Liver (tissue), 3 donors: ENCODE measurements at regions not wholly inside any gene's neighbourhood (a gene's known extent, or its start where the extent isn't known, plus 50 kb on each side); places are given as distances from the start of the nearest gene placed in this dataset.

Source experiments
- ATF3 ChIP-seq: IDR thresholded peaks from 2 replicates; pipeline ENCODE4 v1.6.1; 2016; ENCODE audit warnings: antibody characterized with exemption
- CTCF ChIP-seq: fragments of 150-350 bp; IDR thresholded peaks from 2 replicates; pipeline ENCODE4 v1.5.1; 2017; ENCODE audit warnings: improper control_type of control experiment, low read depth, low read length; ENCODE audit not compliant: missing input control
- EGR1 ChIP-seq, 2 donors: IDR thresholded peaks; 2 replicates each; pipeline ENCODE4 v1.6.1; 2016 to 2018; ENCODE audit warnings: antibody characterized with exemption in 2 of 2, low read depth in 2 of 2
- GABPA ChIP-seq, 2 donors: IDR thresholded peaks in 1 of 2; conservative IDR thresholded peaks in 1 of 2; 2 replicates each; pipeline ENCODE4 v1.6.1; 2016; ENCODE audit warnings: antibody characterized with exemption in 2 of 2, mild to moderate bottlenecking in 1 of 2, moderate library complexity in 1 of 2
- JUND ChIP-seq, 2 donors: IDR thresholded peaks; 2 replicates each; pipeline ENCODE4 v1.6.1; 2016; ENCODE audit warnings: antibody characterized with exemption in 2 of 2
- MAX ChIP-seq: IDR thresholded peaks from 2 replicates; pipeline ENCODE4 v1.6.1; 2016; ENCODE audit warnings: antibody characterized with exemption
- RAD21 ChIP-seq, 2 donors: IDR thresholded peaks; 2 replicates each; pipeline ENCODE4 v1.6.1; 2016; ENCODE audit warnings: antibody characterized with exemption in 2 of 2, mild to moderate bottlenecking in 2 of 2
- RXRA ChIP-seq, 2 donors: IDR thresholded peaks; 2 replicates each; pipeline ENCODE4 v1.6.1; 2017 to 2018; ENCODE audit warnings: antibody characterized with exemption in 2 of 2, mild to moderate bottlenecking in 1 of 2
- TAF1 ChIP-seq: conservative IDR thresholded peaks from 2 replicates; pipeline ENCODE4 v1.6.1; 2016; ENCODE audit warnings: antibody characterized with exemption, mild to moderate bottlenecking
- YY1 ChIP-seq: IDR thresholded peaks from 2 replicates; pipeline ENCODE4 v1.6.1; 2016; ENCODE audit warnings: antibody characterized with exemption, mild to moderate bottlenecking
- TF ChIP-seq, protein P1 (sequence below): IDR thresholded peaks from 2 replicates; pipeline ENCODE4 v1.6.1; 2016; ENCODE audit warnings: antibody characterized with exemption, mild to moderate bottlenecking
- TF ChIP-seq, protein P2 (sequence below): IDR thresholded peaks from 2 replicates; pipeline ENCODE4 v1.6.1; 2016; ENCODE audit warnings: antibody characterized with exemption
- donor health status: healthy.
- donor health status: healthy.

DNA sequence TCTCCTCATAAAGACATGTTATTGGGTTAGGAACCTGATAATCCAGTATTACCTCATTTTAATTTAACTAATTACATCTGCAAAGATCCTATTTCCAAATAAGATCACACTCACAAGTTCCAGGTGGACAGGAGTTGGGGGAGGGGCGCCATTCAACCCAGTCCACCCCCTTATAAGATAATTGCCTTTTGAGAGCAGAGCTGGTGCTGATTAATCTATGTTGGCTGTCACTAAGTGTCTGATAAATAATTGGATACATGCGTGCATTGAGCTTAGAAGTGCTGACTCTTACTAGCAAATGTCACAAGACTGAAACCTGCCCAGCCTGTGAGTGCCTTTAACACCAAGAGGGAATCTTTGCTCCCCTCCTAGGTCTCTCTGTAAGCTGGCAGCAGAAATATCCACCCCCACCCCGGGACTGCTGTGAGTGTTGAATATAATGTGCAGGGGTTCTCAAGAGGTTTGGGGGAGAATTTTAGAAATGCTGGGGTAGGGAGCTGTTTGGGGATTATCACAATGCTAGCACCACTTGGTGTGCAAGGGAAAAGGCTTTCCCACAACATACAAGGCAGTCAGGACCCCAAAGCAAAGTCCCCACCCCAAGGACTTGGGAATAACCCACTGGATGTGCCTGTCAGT, 87.5 kb downstream of the ANKRD60 start:
- TF ChIP-seq, protein P1, sequence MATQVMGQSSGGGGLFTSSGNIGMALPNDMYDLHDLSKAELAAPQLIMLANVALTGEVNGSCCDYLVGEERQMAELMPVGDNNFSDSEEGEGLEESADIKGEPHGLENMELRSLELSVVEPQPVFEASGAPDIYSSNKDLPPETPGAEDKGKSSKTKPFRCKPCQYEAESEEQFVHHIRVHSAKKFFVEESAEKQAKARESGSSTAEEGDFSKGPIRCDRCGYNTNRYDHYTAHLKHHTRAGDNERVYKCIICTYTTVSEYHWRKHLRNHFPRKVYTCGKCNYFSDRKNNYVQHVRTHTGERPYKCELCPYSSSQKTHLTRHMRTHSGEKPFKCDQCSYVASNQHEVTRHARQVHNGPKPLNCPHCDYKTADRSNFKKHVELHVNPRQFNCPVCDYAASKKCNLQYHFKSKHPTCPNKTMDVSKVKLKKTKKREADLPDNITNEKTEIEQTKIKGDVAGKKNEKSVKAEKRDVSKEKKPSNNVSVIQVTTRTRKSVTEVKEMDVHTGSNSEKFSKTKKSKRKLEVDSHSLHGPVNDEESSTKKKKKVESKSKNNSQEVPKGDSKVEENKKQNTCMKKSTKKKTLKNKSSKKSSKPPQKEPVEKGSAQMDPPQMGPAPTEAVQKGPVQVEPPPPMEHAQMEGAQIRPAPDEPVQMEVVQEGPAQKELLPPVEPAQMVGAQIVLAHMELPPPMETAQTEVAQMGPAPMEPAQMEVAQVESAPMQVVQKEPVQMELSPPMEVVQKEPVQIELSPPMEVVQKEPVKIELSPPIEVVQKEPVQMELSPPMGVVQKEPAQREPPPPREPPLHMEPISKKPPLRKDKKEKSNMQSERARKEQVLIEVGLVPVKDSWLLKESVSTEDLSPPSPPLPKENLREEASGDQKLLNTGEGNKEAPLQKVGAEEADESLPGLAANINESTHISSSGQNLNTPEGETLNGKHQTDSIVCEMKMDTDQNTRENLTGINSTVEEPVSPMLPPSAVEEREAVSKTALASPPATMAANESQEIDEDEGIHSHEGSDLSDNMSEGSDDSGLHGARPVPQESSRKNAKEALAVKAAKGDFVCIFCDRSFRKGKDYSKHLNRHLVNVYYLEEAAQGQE = no peak
- no peak for TF ChIP-seq CTCF
- TF ChIP-seq, protein P2, sequence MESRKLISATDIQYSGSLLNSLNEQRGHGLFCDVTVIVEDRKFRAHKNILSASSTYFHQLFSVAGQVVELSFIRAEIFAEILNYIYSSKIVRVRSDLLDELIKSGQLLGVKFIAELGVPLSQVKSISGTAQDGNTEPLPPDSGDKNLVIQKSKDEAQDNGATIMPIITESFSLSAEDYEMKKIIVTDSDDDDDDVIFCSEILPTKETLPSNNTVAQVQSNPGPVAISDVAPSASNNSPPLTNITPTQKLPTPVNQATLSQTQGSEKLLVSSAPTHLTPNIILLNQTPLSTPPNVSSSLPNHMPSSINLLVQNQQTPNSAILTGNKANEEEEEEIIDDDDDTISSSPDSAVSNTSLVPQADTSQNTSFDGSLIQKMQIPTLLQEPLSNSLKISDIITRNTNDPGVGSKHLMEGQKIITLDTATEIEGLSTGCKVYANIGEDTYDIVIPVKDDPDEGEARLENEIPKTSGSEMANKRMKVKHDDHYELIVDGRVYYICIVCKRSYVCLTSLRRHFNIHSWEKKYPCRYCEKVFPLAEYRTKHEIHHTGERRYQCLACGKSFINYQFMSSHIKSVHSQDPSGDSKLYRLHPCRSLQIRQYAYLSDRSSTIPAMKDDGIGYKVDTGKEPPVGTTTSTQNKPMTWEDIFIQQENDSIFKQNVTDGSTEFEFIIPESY = no peak
- no peak for TF ChIP-seq RXRA (IDR thresholded peaks at IDR 0.05)
- TF ChIP-seq MAX = no peak
- TF ChIP-seq EGR1 (IDR thresholded peaks at IDR 0.05; ENCODE audit: low read depth in 2 of 2) = no peak
- no peak for TF ChIP-seq JUND (IDR thresholded peaks at IDR 0.05)
- TF ChIP-seq RAD21 (IDR thresholded peaks at IDR 0.05) = no peak
- no peak for TF ChIP-seq YY1
- no peak for TF ChIP-seq TAF1
- TF ChIP-seq GABPA (IDR thresholded peaks at IDR 0.05 in 1 of 2, conservative IDR thresholded peaks at IDR 0.05 in 1 of 2) = no peak
- TF ChIP-seq ATF3 = no peak
